ENCODE measurements at regions not wholly inside any gene's neighbourhood (a gene's known extent, or its start where the extent isn't known, plus 50 kb on each side); places are given as distances from the start of the nearest gene placed in this dataset.

DNA sequence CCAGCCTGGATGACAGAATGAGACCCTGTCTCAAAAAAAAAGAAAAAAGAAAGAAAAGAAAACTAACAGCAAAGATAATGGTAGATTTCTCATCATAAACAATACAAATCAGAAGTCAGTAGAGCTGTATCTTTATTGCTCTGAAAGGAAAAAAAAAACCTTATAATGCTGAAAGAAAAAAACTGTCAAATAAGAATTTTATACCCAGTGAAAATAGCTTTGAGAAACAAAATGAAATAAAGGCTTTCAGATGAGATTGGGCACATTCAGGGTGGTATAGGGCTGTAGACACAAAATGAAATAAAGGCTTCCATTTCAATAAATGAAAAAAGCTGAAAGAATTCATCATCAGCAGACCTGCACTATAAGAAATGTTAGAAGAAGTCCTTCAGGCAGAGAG lies 105.0 kb upstream of the FOXN3 start:
- intact Hi-C loops (cut with DNase I; ENCODE audit: low total_unique reads) = no loop called here

DNA sequence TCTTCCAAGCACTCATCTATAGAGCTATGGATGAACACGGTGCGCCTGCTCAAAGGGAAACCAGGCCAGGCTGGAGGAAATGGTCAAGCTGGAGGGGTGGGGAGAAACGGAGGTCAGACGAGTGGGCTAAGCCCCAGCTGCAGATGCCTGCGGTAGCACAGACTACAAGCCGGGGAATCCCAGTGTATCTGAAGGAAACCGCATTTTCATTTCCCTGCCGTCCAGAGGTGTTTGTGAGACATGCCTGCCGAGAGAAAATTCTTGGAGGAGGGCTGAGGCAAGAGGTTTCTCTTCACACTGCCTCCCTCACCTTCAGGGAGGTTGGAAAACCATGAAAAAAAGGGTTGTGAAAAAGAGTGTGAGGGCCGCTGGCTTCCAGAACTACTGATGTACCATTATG lies 102.0 kb upstream of the FOXN3 start:
- Histone ChIP-seq H3K4me3 (no peak overlapping the region), H3K27me3 (no peaks in the 10 kb centered on the region), H3K36me3 (ENCODE audit: low read depth, missing control alignments) (no peaks in the 10 kb centered on the region), H3K27ac (no peak overlapping the region), H3K4me1 (no peaks in the 10 kb centered on the region), H3K9me3 (no peaks in the 10 kb centered on the region)
- no peak for TF ChIP-seq POLR2A (IDR thresholded peaks at IDR 0.05)
- TF ChIP-seq, protein P1, sequence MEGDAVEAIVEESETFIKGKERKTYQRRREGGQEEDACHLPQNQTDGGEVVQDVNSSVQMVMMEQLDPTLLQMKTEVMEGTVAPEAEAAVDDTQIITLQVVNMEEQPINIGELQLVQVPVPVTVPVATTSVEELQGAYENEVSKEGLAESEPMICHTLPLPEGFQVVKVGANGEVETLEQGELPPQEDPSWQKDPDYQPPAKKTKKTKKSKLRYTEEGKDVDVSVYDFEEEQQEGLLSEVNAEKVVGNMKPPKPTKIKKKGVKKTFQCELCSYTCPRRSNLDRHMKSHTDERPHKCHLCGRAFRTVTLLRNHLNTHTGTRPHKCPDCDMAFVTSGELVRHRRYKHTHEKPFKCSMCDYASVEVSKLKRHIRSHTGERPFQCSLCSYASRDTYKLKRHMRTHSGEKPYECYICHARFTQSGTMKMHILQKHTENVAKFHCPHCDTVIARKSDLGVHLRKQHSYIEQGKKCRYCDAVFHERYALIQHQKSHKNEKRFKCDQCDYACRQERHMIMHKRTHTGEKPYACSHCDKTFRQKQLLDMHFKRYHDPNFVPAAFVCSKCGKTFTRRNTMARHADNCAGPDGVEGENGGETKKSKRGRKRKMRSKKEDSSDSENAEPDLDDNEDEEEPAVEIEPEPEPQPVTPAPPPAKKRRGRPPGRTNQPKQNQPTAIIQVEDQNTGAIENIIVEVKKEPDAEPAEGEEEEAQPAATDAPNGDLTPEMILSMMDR (IDR thresholded peaks at IDR 0.05) = no peak
- intact Hi-C loops (cut with DNase I; ENCODE audit: low total_unique reads) = no loop called here
- 90 to 95% methylated on average over 10 of the region's 10 CpGs for WGBS, 2 donors
- no peak for DNase-seq

More for the DNA sequence above, 105.0 kb upstream of the FOXN3 start:
- DNase-seq = no peak
- TF ChIP-seq, protein P1 (IDR thresholded peaks at IDR 0.05) = no peak
- TF ChIP-seq POLR2A (IDR thresholded peaks at IDR 0.05) = no peak
- H3K9me3 ChIP-seq = no peaks in the 10 kb centered on the region
- H3K36me3 ChIP-seq (ENCODE audit: low read depth, missing control alignments) = no peaks in the 10 kb centered on the region
- no peak overlapping the region for H3K4me3 ChIP-seq
- no peaks in the 10 kb centered on the region for H3K27me3 ChIP-seq
- H3K27ac ChIP-seq = no peak overlapping the region
- no peaks in the 10 kb centered on the region for H3K4me1 ChIP-seq

DNA sequence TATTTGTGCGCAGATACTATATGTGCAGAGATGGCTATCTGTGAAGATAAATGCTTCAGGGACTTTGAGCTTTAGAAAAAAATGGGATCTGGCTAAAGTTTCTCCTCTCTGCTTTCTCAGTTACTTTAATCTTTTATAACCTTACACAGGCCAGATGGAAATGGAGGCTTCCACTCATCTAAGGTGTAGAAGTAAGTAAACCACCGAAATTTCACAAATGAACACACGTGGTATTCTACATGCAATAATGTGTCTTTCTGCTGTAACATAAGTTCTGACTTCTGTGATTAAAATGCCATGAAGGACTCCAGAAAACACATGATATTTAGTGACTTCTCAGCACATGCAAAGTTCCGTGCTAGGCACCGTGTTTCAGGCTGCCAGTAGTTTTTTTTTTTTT lies 99.1 kb upstream of the FOXN3 start:
- Histone ChIP-seq H3K9me3 (no peaks in the 10 kb centered on the region), H3K4me1 (no peaks in the 10 kb centered on the region), H3K36me3 (ENCODE audit: low read depth, missing control alignments) (no peaks in the 10 kb centered on the region), H3K27me3 (no peaks in the 10 kb centered on the region), H3K27ac (no peak overlapping the region), H3K4me3 (no peak overlapping the region)
- intact Hi-C loops (cut with DNase I; ENCODE audit: low total_unique reads) = no loop called here
- 85 to 94% methylated on average over 5 of the region's 5 CpGs for WGBS, 2 donors
- TF ChIP-seq POLR2A (IDR thresholded peaks at IDR 0.05) = no peak
- TF ChIP-seq, protein P1 (IDR thresholded peaks at IDR 0.05) = no peak
- DNase-seq = no peak

DNA sequence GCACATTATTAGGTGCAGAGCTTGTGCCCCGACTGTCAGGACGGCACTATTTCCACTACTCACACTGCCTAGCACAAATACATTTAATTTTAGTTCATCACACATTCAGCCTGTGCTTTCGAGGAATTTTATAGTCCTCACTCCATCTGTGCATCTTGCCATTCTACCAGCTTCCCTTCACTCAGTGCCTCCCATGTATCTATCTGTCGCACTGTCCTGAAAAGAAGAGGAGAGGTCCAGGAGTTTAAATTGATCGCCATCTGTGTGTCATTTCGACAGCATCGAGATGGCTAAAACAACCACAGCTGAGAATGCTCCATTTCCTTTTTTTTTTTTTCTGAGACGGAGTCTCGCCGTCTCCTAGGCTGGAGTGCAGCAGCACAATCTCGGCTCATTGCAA lies 97.6 kb upstream of the FOXN3 start:
- TF ChIP-seq, protein P1 (IDR thresholded peaks at IDR 0.05) = no peak
- TF ChIP-seq POLR2A (IDR thresholded peaks at IDR 0.05) = no peak
- intact Hi-C loops (cut with DNase I; ENCODE audit: low total_unique reads) = no loop called here
- Histone ChIP-seq H3K27ac (no peak overlapping the region), H3K27me3 (no peaks in the 10 kb centered on the region), H3K36me3 (ENCODE audit: low read depth, missing control alignments) (no peaks in the 10 kb centered on the region), H3K4me3 (no peak overlapping the region), H3K4me1 (no peaks in the 10 kb centered on the region), H3K9me3 (no peaks in the 10 kb centered on the region)
- WGBS, 2 donors = 92 to 94% methylated on average over 11 of the region's 11 CpGs
- DNase-seq = no peak

DNA sequence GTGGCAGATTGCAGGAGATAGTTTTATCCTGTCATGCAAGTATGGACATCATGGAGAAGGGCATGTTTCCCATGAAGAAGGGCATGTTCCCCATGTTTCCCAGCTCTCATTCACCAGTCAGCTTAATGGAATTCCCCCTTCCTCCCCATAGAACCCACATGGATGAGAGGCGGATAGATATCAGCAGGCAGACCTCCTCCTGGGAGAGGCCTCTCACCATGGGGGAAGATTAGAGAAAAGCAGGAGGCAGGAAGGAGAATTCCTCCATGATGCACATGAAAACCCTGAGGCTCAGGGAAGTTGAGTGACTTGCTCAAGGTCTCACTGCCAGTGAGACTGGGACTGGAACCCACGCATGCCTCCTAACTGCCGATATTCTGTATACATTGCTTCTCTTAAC lies 92.9 kb upstream of the FOXN3 start:
- Histone ChIP-seq H3K4me3 (no peak overlapping the region), H3K4me1 (no peaks in the 10 kb centered on the region), H3K9me3 (no peaks in the 10 kb centered on the region), H3K27ac (no peak overlapping the region), H3K27me3 (no peaks in the 10 kb centered on the region), H3K36me3 (ENCODE audit: low read depth, missing control alignments) (no peaks in the 10 kb centered on the region)
- 89 to 94% methylated on average over 3 of the region's 3 CpGs for WGBS, 2 donors
- no peak for DNase-seq
- intact Hi-C loops (cut with DNase I; ENCODE audit: low total_unique reads) = no loop called here
- no peak for TF ChIP-seq POLR2A (IDR thresholded peaks at IDR 0.05)
- TF ChIP-seq, protein P1 (IDR thresholded peaks at IDR 0.05) = no peak
